Endothelial cell of umbilical vein (primary cell): ENCODE measurements at regions not wholly inside any gene's neighbourhood (a gene's known extent, or its start where the extent isn't known, plus 50 kb on each side); places are given as distances from the start of the nearest gene placed in this dataset.

Experiments
- BruUV-seq: library from RNA; stranded (reverse); fragments of 400-500 nt; replicated peaks from 2 replicates; lab custom pipeline; 2021; lab: Mats Ljungman, UMichigan
- CTCF ChIA-PET: fragments of 300-600, 350-600 bp; sonication (Branson Sonifier 250); formaldehyde crosslinking; loops from one replicate; lab custom pipeline; 2021; ENCODE audit warnings: antibody characterized with exemption, inconsistent platforms; lab: Charles Lee
- POLR2A ChIA-PET: fragments of 300-600, 350-600 bp; sonication (Branson Sonifier 250); formaldehyde crosslinking; loops from one replicate; lab custom pipeline; 2021; ENCODE audit warnings: antibody characterized with exemption, inconsistent platforms; lab: Charles Lee
- DNase-seq: peaks from one replicate; pipeline ENCODE4 v3.0.0-alpha.2; 2011; ENCODE audit warnings: low read depth, low spot score
- FAIRE-seq: peaks from 2 replicates; lab custom pipeline; 2011; peaks lifted over from hg19 to GRCh38; lab: Jason Lieb, UNC
- H2AFZ ChIP-seq: 2 replicates; pipeline ENCODE4 v1.6.0; 2012; ENCODE audit warnings: low read depth, low read length, control low read depth, inconsistent platforms
- H3K27ac ChIP-seq: 2 replicates; pipeline ENCODE4 v1.5.1; 2011; ENCODE audit warnings: low read depth, mild to moderate bottlenecking, control low read depth, low read length, moderate library complexity; ENCODE audit not compliant: insufficient read depth
- H3K27me3 ChIP-seq, 2 experiments: 2 replicates each; pipeline versions ENCODE4 v1.6.0 to v1.6.1; 2011; ENCODE audit warnings: low read length in 2 of 2, mixed read lengths in 1 of 2; ENCODE audit not compliant: control insufficient read depth in 2 of 2, insufficient read depth in 2 of 2
- H3K36me3 ChIP-seq, 2 experiments: 2 replicates in 1 of 2; 3 replicates in 1 of 2; pipeline ENCODE4 v1.5.1; 2011; ENCODE audit warnings: low read length in 2 of 2, mild to moderate bottlenecking in 1 of 2, moderate library complexity in 1 of 2; ENCODE audit not compliant: control insufficient read depth in 2 of 2, insufficient read depth in 2 of 2; ENCODE audit errors: extremely low read depth in 1 of 2
- H3K4me1 ChIP-seq: 3 replicates; pipeline ENCODE4 v1.5.1; 2011; ENCODE audit warnings: mild to moderate bottlenecking, low read length; ENCODE audit not compliant: control insufficient read depth, insufficient read depth; ENCODE audit errors: extremely low read depth
- H3K4me2 ChIP-seq: 2 replicates; pipeline ENCODE4 v1.6.1; 2011; ENCODE audit warnings: low read length, control low read depth, mixed read lengths; ENCODE audit not compliant: insufficient read depth
- H3K4me3 ChIP-seq, 3 experiments: fragments of 200-600 bp in 1 of 3; sonication (generic), shearing (Covaris generic) in 1 of 3; replicated peaks in 1 of 3; 2 replicates each; pipeline ENCODE4 v1.5.1; 2011 to 2016; ENCODE audit warnings: control low read depth in 3 of 3, low read length in 3 of 3, mild to moderate bottlenecking in 2 of 3, inconsistent platforms in 1 of 3, low read depth in 1 of 3, moderate library complexity in 1 of 3; ENCODE audit not compliant: insufficient read depth in 1 of 3
- H3K79me2 ChIP-seq: 2 replicates; pipeline ENCODE4 v1.6.0; 2012; ENCODE audit warnings: low read length, inconsistent platforms; ENCODE audit not compliant: control insufficient read depth, insufficient read depth
- H3K9ac ChIP-seq: replicated peaks from 2 replicates; pipeline ENCODE3; 2011; ENCODE audit warnings: low read length, control low read depth; ENCODE audit not compliant: insufficient read depth; ENCODE audit errors: extremely low read depth
- H3K9me1 ChIP-seq: replicated peaks from 3 replicates; pipeline ENCODE4 v1.6.0; 2011; ENCODE audit warnings: mild to moderate bottlenecking, low read length; ENCODE audit not compliant: control insufficient read depth, insufficient read depth; ENCODE audit errors: extremely low read depth
- H3K9me3 ChIP-seq: replicated peaks from 2 replicates; pipeline ENCODE4 v1.5.1; 2012; ENCODE audit warnings: low read length, inconsistent platforms; ENCODE audit not compliant: control insufficient read depth, insufficient read depth
- H4K20me1 ChIP-seq: replicated peaks from 2 replicates; pipeline ENCODE3; 2011; ENCODE audit warnings: mild to moderate bottlenecking, low read length; ENCODE audit not compliant: control insufficient read depth, insufficient read depth; ENCODE audit errors: extremely low read depth
- EZH2 ChIP-seq: IDR thresholded peaks from 2 replicates; pipeline ENCODE4 v1.6.1; 2012; ENCODE audit warnings: borderline replicate concordance, low read depth, mild to moderate bottlenecking, moderate library complexity, low read length, inconsistent platforms; ENCODE audit not compliant: severe bottlenecking
- FOS ChIP-seq: IDR thresholded peaks from 2 replicates; pipeline ENCODE4 v1.6.1; 2011; ENCODE audit warnings: mild to moderate bottlenecking, low read length, moderate library complexity, borderline replicate concordance; ENCODE audit not compliant: insufficient read depth
- GATA2 ChIP-seq: IDR thresholded peaks from 2 replicates; pipeline ENCODE4 v1.7.0; 2011; ENCODE audit warnings: low read depth, mild to moderate bottlenecking, moderate library complexity, mixed read lengths, low read length; ENCODE audit not compliant: insufficient read length, insufficient read depth
- JUN ChIP-seq: IDR thresholded peaks from 2 replicates; pipeline ENCODE4 v1.6.1; 2011; ENCODE audit warnings: borderline replicate concordance, low read depth; ENCODE audit not compliant: insufficient read length, insufficient read depth
- MYC ChIP-seq: IDR thresholded peaks from one replicate; pipeline ENCODE4 v1.6.1; 2011; ENCODE audit warnings: mild to moderate bottlenecking, low read depth, low read length
- POLR2A ChIP-seq: IDR thresholded peaks from 2 replicates; pipeline ENCODE4 v1.6.1; 2012; ENCODE audit warnings: low read depth, mild to moderate bottlenecking, control low read depth, low read length
- POLR2AphosphoS5 ChIP-seq: IDR thresholded peaks from 2 replicates; pipeline ENCODE4 v1.6.1; 2012; ENCODE audit warnings: low read depth, mild to moderate bottlenecking, control low read depth, low read length, moderate library complexity; ENCODE audit not compliant: insufficient read depth
- dilution Hi-C: fragments of 300-500 bp; cut with MboI; formaldehyde crosslinking; loops from one replicate; pipeline ENCODE4 v1.15.0; 2019; ENCODE audit warnings: low sequenced_read_pairs; ENCODE audit not compliant: extremely low pct_ligation_motif_present
- intact Hi-C: fragments of 100-400 bp; cut with micrococcal nuclease; formaldehyde crosslinking; loops from one replicate; pipeline ENCODE4 v1.10.0; 2022
- TF ChIP-seq, protein P1 (sequence below), 2 donors: IDR thresholded peaks; 1 replicate in 1 of 2; 2 replicates in 1 of 2; pipeline ENCODE4 v1.5.1; 2011; ENCODE audit warnings: low read length in 2 of 2, mild to moderate bottlenecking in 2 of 2, moderate library complexity in 2 of 2, control low read depth in 1 of 2, inconsistent platforms in 1 of 2, low read depth in 1 of 2; ENCODE audit not compliant: insufficient read depth in 1 of 2; ENCODE audit errors: extremely low read depth in 1 of 2
- TF ChIP-seq, protein P2 (sequence below): IDR thresholded peaks from 2 replicates; pipeline ENCODE4 v1.6.1; 2011; ENCODE audit not compliant: insufficient read depth, insufficient read length

DNA sequence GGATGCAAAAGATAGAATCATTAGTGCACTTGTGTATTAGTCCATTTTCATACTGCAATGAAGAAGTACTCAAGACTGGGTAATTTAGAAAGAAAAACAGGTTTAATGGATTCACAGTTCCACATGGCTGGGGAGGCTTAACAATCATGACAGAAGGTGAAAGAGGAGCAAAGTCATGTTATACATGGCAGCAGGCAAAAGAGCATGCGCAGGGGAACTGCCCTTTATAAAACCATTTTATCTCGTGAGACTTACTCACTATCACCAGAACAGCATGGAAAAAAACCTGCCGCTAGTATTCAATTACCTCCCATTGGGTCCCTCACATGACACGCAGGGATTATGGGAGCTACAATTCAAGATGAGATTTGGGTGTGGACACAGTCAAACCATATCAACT, 129.4 kb downstream of the SCG2 start:
- Histone ChIP-seq H3K9me3 (no peaks in the 10 kb centered on the region), H2AFZ (no peak overlapping the region), H3K4me2 (no peak overlapping the region), H3K79me2 (no peaks in the 10 kb centered on the region), H3K9me1 (no peaks in the 10 kb centered on the region), H3K27ac (no peak overlapping the region), H3K27me3 (no peaks in the 10 kb centered on the region), H3K4me3 (no peak overlapping the region), H3K36me3 (no peaks in the 10 kb centered on the region), H3K9ac (no peak overlapping the region), H4K20me1 (no peaks in the 10 kb centered on the region), H3K4me1 (no peaks in the 10 kb centered on the region)
- no TSS peak for BruUV-seq
- dilution Hi-C loops: no loop called here
- no peak for DNase-seq
- no peak for FAIRE-seq
- ChIA-PET POLR2A (no interaction called here), CTCF (interaction anchor here (3.0 kb wide), 1 partner anchor 13 kb away, joined by 13 read pairs; no protein-coding TSS in a partner anchor)
- TF ChIP-seq, protein P1, sequence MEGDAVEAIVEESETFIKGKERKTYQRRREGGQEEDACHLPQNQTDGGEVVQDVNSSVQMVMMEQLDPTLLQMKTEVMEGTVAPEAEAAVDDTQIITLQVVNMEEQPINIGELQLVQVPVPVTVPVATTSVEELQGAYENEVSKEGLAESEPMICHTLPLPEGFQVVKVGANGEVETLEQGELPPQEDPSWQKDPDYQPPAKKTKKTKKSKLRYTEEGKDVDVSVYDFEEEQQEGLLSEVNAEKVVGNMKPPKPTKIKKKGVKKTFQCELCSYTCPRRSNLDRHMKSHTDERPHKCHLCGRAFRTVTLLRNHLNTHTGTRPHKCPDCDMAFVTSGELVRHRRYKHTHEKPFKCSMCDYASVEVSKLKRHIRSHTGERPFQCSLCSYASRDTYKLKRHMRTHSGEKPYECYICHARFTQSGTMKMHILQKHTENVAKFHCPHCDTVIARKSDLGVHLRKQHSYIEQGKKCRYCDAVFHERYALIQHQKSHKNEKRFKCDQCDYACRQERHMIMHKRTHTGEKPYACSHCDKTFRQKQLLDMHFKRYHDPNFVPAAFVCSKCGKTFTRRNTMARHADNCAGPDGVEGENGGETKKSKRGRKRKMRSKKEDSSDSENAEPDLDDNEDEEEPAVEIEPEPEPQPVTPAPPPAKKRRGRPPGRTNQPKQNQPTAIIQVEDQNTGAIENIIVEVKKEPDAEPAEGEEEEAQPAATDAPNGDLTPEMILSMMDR (IDR thresholded peaks at IDR 0.05; ENCODE audit: extremely low read depth in 1 of 2, insufficient read depth in 1 of 2, low read depth in 1 of 2, low read length in 2 of 2): no peak
- no peak for TF ChIP-seq POLR2A
- TF ChIP-seq EZH2: no peak
- no peak for TF ChIP-seq GATA2
- TF ChIP-seq, protein P2, sequence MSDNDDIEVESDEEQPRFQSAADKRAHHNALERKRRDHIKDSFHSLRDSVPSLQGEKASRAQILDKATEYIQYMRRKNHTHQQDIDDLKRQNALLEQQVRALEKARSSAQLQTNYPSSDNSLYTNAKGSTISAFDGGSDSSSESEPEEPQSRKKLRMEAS: no peak
- TF ChIP-seq POLR2AphosphoS5: no peak
- TF ChIP-seq FOS: no peak
- TF ChIP-seq MYC: no peak
- TF ChIP-seq JUN: no peak
- intact Hi-C loops: no loop called here
